K562 (cell line): ENCODE measurements at regions not wholly inside any gene's neighbourhood (a gene's known extent, or its start where the extent isn't known, plus 50 kb on each side); places are given as distances from the start of the nearest gene placed in this dataset.

Experiments
- BRD9 ChIP-seq: fragments of 450-650 bp; IDR thresholded peaks from 2 replicates; pipeline ENCODE4 v1.6.1; 2018; ENCODE audit warnings: low read depth; ENCODE audit not compliant: partially characterized antibody
- CBX1 ChIP-seq: sonication (generic); IDR thresholded peaks from 2 replicates; pipeline ENCODE4 v1.6.1; 2016; ENCODE audit warnings: antibody characterized with exemption, low read depth, mild to moderate bottlenecking
- E2F1 ChIP-seq: sonication (generic); formaldehyde crosslinking; IDR thresholded peaks from 2 replicates; pipeline ENCODE4 v1.8.1; 2023; ENCODE audit warnings: mild to moderate bottlenecking, missing genetic modification reagents, moderate library complexity
- GATAD2B ChIP-seq: fragments of 450-650 bp; IDR thresholded peaks from 2 replicates; pipeline ENCODE4 v1.6.1; 2017; ENCODE audit warnings: mild to moderate bottlenecking, borderline replicate concordance
- PHTF2 ChIP-seq: fragments of 250-450 bp; sonication (Bioruptor Pico); IDR thresholded peaks from 2 replicates; pipeline ENCODE4 v1.5.0; 2021; ENCODE audit warnings: mild to moderate bottlenecking
- PTTG1 ChIP-seq: fragments of 450-650 bp; IDR thresholded peaks from 2 replicates; pipeline ENCODE4 v1.6.1; 2016; ENCODE audit warnings: low read depth, mild to moderate bottlenecking, missing genetic modification characterization, missing compliant biosample characterization
- ZBTB34 ChIP-seq: fragments of 250-450 bp; sonication (Bioruptor Pico); IDR thresholded peaks from 2 replicates; pipeline ENCODE4 v1.8.0; 2021; ENCODE audit warnings: mild to moderate bottlenecking, moderate library complexity
- ZEB2 ChIP-seq: fragments of 450-650 bp; IDR thresholded peaks from 2 replicates; pipeline ENCODE4 v1.6.1; 2016
- ZHX1 ChIP-seq: fragments of 150-350 bp; conservative IDR thresholded peaks from 2 replicates; pipeline ENCODE4 v1.6.1; 2014; ENCODE audit warnings: low read length
- ZNF589 ChIP-seq: fragments of 200-800 bp; sonication (Bioruptor generic); IDR thresholded peaks from 2 replicates; pipeline ENCODE4 v1.6.1; 2016; ENCODE audit warnings: low read depth, missing genetic modification characterization, missing compliant biosample characterization

GRCh38 chr2:195106681-195107380 lies 550.2 kb upstream of the SLC39A10 start (continued):
- TF ChIP-seq PTTG1 (no peak), GATAD2B (no peak), ZBTB34 (CRISPR knock-in tag) (no peak), ZEB2 (no peak), ZNF589 (CRISPR knock-in tag) (no peak), BRD9 (no peak), CBX1 (no peak), PHTF2 (CRISPR knock-in tag) (no peak), E2F1 (no peak), ZHX1 (no peak)
- TF ChIP-seq, all 486 proteins: peak for 0
